Lung microvascular endothelial cell (primary cell): ENCODE measurements at regions not wholly inside any gene's neighbourhood (a gene's known extent, or its start where the extent isn't known, plus 50 kb on each side); places are given as distances from the start of the nearest gene placed in this dataset.
"Not testable (repeated sequence)": the region's sequence is repeated elsewhere in the genome, so short reads cannot be mapped to it uniquely, and the experiment has no call there.

Experiments
- DNase-seq, 2 donors: peaks; one replicate each; pipeline versions ENCODE4 v3.0.0 to v3.0.0-alpha.2; 2010; ENCODE audit warnings: low read depth in 2 of 2

DNA sequence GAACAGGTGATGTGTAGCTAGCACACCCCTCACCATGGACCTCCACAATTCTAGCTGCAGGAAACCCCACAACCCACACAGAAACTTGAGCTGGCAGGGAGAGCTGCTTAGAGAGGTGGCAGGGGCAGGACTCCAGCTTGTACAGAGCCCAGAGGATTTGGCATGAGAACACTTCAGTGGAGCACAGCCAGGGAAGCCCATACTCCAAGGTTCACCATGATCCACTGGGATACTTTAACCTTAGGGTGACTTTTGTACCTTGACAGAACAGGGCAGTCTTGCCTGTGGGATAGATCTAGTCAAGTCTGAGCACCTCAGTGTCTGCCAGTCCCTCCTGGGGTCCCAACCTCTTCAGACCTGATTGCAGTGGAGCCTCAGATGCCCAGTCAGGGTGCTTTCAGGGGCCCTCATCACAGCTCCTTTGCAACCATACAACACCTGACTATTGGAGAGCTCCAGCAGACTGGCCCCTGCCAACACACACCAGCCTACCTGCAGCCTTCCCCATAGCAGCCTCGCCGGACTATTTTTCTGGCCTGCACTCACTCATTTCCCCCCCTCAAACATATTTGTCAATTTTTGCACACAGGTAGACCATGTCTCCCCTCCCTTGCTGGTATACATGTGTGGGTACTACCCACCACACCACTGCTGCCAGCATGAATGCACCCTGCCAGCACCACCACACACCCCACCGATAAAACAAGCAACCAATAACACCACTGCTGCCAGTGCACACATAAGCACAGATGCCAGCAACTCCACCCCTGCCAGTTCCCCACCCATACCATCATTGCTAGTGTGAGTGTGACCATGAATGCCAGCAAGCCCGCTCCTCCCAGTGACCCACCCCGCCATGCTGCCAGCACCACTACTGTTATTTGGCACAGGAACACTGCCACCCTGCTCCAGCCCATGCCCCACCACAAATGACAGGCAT is 56.0 kb upstream of the CDX4 start:
- no peak for DNase-seq

DNA sequence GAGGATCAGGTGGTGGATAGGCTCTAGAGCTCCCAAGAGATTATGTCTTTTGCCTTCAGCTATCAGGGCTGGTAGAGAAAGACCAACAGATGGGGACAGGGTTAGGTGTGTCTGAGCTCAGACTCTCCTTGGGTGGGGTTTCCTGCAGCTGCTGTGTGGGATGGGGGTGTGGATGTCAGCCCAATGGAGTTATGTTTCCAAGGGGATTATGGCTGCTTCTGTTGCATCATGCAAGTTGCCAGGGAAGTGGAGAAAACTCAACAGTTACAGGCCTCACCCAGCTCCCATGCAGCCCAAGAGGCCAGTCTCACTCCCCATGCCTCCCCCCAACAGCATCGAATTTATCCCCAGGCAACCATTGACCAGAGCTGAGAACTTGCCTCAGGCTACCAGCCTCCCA is 80.2 kb upstream of the CDX4 start:
- no peak for DNase-seq

DNA sequence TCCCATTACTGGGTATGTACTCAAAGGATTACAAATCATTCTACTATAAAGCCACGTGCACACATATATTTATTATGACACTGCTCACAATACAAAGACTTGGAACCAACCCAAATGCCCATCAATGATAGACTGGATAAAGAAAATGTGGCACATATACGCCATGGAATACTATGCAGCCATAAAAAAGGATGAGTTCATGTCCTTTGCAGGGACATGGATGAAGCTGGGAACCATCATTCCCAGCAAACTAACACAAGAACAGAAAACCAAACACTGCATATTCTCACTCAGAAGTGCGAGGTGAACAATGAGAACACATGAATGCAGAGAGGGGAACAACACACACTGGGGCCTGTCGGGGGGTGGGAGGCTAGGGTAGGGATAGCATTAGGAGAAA is 89.6 kb upstream of the CDX4 start:
- DNase-seq = not testable (repeated sequence)

DNA sequence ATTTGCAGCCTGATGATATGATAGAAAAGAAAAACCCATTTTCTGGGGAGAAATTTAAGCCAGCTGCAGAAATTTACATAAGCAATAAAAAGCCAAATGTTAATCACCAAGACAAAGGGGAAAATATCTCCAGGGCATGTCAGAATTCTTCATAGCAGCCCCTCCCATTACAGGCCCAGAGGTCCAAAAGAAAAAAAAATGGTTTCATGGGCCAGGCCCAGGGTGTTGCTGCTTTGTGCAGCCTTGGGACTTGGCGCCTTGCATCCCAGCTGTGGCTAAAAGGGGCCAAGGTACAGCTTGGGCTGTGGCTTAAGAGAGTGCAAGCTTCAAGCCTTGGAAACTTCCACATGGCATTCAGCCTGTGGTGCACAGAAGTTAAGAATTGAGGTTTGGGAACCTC is 97.9 kb upstream of the CDX4 start:
- no peak for DNase-seq

DNA sequence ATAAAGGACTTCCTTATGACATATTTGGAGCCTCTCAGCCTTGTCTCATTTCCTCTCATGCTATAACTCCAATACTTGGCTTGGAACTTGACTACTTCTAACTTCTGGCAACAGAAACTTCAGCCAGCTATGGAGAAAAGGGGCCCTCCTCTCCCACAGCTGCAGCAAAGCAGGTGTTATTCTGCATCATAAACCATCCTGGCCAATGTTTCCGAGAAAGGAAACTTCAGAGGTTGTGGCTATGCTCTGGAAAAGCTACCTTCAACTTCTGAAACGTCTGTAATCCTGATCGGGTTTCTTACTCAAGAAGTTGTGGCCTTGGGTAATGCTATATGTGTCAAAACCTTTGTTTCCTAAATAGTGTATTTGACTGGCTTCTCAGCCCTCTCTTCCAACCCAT is 109.5 kb upstream of the CDX4 start:
- DNase-seq = no peak

DNA sequence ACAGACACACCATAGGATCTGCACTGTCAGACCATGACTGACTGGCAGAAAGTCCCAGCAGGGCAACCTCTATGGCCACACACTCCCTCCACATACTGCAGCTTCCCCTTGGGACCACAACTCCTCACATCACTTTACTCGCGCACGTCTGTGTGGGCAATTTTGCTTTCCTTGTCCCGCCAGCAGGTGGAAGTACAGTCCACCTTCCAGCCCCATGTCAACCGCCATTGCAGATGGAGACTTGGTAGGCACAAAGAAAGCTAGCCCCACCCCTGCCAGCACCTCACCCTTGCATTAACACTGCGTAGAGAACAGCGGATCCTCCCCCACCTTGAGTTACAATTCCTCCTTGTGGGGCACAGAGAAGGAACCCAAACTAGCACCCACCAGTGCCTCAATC is 74.4 kb upstream of the NAP1L2 start:
- peak in 1 of 2 donors; percentile 3 for DNase-seq

DNA sequence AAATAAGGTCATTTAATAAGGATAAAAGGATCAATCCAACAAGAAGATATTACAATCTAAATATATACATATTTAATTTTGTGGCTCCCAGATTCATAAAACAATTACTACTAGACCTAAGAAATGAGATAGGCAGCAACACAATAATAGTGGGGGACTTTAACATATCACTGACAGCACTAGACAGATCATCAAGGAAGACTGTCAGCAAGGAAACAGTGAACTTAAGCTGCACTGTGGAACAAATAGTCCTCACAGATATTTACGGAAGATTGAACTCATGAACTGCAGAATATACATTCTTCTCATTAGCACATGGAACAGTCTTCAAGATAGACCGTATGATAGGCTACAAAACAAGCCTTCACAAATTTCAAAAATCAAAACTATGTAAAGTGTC is 56.1 kb upstream of the NAP1L2 start:
- DNase-seq = no peak

DNA sequence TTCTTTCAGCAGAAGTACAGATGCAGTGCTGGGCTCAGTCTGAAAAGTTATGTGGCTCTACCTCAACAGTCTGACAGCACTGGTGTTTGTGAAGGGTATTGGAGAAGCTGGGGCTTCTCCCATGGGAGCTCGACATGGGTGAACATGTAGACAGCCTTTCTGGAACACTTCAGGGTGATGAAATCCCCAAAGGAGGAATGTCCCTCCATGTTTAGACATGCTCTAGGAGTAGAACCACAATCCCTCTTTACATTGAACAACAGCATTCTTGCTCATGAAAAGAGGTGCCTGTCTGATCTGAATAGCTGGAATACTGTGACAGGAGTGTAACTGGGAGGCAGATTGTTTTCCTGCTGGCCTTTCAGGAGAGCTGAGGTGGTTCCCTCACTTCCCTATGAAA is 53.8 kb upstream of the NAP1L2 start:
- DNase-seq = no peak

DNA sequence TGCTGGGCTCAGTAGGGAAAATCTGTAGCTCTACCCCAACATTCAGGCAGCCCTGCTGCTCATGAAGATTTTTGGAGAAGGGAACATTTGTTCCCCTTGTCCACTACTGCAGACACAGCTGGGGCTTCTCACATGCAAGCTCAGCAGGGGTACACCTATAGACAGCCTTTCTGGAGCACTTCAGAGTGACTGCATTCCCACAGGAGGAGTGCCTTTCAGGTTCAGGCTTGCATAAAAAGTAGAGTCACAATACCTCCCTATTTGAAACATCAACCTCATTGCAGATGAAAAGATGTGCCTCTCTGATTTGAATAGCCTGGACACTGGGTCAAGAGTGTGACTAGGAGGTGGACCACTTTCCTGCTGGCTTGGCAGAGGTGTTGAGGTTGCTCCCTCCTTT is 53.3 kb upstream of the NAP1L2 start:
- no peak for DNase-seq

DNA sequence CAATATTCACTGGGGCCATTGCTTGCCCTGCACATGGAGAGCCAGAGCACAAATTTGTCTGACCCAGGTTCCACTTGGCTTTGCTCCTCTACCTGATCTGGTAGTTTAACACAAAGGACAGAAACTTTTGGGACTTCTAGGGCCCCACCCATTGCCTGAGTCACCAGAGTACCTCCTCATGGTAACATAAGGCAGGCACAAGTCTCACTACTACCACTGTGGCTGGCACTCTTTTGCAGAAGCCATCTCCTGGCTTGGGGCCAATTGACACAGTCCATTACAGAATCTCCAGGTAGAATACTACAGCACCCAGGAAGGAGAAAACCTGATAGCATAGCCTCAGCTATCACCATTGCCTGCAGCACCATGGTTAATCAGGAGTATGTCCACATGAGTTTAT is 52.6 kb upstream of the NAP1L2 start:
- DNase-seq = no peak

DNA sequence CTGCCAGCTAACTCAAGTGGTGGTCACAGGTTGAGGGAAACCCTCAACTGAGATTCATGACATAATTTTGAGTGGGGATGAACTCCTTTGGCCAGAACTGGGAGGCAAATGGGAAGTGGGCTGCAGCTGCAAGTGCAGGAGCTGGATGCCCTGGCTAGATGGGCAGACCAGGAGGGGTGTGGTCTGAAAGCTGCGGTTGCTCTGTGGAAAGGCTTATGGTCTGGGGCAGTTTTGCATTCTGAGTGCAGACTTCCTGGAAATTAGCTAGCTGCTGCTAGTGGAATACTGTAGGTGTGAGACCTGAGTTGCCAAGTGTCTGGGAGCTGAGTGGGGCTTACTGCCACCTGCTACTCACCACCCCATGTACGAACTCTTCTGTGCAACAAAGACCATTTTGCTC is 52.1 kb upstream of the NAP1L2 start:
- no peak for DNase-seq
